GM21447 (cell line): ENCODE measurements at regions not wholly inside any gene's neighbourhood (a gene's known extent, or its start where the extent isn't known, plus 50 kb on each side); places are given as distances from the start of the nearest gene placed in this dataset.
"Not testable (repeated sequence)": the region's sequence is repeated elsewhere in the genome, so short reads cannot be mapped to it uniquely, and the experiment has no call there.

ENCODE experiments used
- ATAC-seq: cut with Tn5 transposase; IDR thresholded peaks from one replicate; pipeline ENCODE4 v1.9.1; 2021; ENCODE audit not compliant: unreplicated experiment

- not testable (repeated sequence) for ATAC-seq
Observed at GRCh38 chr9:7626571-7627029, 173.0 kb downstream of the DMAC1 start.

- ATAC-seq = no peak
Observed at GRCh38 chr9:7622481-7622880, 177.1 kb downstream of the DMAC1 start.

DNA sequence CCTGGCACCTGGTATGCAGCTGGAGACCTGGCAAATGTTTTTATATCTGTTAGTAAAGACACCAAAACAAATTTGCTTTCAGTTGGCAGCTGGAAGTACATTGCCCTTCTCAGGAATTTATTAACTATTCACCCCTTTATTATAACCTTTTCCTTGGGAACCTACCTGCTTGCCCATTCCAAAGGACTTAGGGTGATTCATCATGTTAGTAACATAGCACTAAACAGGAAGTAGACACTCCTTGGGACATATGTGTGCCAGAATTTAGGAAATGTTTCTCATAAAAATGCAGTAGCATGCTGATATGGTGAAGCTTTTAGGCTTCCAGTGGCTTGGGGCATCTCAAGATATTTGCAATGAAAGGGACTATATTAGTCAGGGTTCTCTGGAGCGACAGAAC is 184.2 kb downstream of the DMAC1 start:
- no peak for ATAC-seq

DNA sequence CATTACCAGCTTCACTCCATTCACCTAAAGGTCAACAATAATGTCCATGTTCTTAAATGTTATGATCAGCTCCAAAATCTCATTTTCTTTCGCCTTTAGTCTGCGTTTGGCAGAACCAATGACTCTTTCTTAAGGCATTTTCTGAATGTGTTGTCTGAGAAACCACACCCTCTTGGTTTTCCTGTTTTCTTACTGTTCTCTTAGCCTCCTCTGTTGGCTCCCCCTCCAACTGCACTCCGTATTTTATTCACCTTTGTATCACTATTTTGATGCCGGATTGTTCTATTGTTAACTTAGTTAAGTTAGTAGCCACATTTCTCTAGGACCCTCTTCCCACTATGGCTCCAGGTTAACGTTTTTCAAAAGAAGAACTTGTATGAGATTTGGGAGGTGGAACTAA is 185.6 kb downstream of the DMAC1 start:
- ATAC-seq = no peak

DNA sequence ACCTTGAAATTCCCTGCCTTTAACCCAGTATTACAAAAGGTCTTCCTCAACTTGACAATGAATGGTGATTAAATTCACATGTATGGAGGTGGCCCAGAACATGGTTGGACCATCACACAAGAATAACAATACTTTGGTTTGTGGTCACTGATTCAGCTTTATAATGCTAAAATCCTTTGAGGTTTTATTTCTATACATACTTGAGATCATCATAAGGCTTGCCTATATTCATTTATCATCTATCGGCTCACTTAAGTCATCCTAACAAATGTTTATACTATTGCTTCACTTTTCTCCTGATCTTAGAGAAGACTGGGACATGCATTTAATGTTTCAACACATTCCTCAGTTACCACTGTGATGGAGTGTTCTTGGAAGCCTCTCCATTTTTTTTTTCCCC is 191.3 kb downstream of the DMAC1 start:
- no peak for ATAC-seq

DNA sequence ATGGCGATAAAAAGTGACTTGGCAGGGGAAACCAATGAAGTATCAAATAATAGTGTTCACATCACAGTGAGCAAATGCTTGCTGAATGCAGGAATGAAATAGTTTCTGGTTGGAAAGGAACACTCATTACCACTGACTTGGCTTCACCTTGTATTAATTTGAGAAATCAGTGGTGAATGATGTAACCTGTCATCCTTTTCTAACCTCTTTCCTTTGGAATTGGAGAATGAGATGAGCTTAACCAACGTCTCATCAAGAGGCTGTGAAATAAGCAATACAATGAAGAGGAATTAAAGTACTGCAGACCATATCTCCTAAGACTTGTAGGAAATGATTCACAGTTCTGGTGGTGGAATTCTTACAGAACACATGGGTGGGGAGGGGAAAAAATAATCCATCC is 192.2 kb downstream of the DMAC1 start:
- ATAC-seq = no peak

DNA sequence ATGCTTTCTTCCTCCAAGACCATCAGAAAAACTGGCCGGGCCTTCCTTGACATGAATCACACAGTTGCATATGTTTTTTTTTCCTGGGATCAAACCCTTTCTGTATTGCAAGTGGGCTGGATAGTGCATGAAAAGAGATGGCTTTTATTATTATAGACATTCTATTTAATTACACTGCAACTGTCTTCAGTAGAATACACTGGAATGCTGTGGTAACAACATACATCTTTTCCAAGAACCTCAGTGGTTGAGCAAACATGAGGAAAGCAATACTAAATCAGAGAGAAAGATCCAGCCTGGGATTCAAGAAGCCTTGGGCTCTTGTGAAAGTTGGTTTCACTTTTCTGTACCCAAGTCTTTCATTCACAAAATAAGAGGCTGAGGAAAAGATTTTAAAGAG is 193.0 kb downstream of the DMAC1 start:
- ATAC-seq = no peak

DNA sequence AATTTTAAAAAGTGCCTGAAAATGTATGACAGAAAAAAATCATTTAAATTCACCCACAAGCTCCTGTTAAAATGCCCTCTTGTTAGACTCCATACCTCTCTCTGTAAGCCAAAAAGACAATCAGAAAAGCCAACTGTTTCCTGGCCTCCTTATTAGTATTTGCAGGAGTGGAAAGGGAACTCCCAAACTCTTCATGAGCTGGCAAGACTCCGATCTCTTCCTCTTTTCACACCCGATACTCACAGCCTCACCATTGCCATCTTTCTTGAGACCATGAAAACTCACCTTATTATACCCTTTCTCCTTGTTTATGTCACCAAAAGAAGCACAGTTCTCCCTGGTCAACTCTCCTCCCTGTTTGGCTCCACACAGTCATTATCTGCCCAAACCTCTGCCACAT is 197.8 kb downstream of the DMAC1 start:
- no peak for ATAC-seq

DNA sequence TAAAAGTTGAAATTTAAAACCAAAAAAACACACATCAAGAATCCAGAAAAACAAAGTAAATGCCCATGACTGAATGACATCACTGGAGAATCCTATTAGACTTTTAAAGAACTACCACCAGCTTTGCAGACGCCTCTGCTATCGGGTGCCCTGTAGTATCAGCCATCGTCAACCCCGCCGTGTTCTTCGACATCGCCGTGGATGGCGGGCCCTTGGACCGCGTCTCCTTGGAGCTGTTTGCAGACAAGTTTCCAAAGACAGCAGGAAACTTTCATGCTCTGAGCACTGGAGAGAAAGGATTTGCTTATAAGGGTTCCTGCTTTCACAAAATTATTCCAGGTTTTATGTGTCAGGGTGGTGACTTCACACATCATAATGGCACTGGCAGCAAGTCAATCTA is 201.9 kb downstream of the DMAC1 start:
- ATAC-seq = no peak

- no peak for ATAC-seq
Observed at GRCh38 chr9:7592321-7593316, 207.0 kb downstream of the DMAC1 start.

DNA sequence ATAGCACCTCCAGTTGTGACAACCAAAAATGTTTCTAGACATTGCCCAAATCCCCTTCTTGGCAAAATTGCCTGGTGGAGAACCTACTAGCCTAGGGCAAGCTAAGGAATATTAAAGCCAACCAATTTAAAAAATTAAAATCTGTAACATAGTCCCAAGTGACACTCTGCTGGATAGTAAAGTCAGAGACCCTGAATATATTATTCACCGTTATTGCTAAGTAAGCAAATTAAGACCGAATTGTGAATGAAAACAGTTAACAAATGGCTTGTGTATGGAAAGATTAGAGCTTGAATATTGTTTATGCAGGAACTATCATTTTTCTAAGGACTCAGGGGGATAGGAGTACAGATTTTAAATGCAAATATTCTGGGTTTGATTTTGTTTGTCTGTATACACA is 208.1 kb downstream of the DMAC1 start:
- no peak for ATAC-seq

GRCh38 chr9:7580568-7580967 is 219.0 kb downstream of the DMAC1 start:
- no peak for ATAC-seq

DNA sequence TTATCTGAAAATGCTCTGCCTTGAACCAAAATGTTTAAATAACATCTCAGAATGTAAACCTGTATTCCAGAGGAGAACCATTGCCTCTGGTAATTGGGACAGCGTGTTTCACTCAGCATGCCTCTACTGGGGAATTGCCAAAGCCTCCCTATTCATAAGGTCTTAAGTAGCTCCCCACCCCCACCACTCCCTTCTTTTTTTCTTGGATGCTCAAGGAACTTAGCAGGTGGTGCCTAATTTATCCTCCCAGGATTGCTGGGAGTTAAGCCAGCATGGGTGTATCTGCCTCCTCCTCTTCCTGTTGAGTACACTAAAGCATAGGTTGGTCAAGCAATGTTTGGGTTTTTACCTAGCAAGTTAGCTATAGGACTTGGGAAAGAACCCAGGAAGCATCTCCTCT is 220.2 kb downstream of the DMAC1 start:
- ATAC-seq = no peak

- no peak for ATAC-seq
Observed at GRCh38 chr9:7578951-7579350, 220.6 kb downstream of the DMAC1 start.

DNA sequence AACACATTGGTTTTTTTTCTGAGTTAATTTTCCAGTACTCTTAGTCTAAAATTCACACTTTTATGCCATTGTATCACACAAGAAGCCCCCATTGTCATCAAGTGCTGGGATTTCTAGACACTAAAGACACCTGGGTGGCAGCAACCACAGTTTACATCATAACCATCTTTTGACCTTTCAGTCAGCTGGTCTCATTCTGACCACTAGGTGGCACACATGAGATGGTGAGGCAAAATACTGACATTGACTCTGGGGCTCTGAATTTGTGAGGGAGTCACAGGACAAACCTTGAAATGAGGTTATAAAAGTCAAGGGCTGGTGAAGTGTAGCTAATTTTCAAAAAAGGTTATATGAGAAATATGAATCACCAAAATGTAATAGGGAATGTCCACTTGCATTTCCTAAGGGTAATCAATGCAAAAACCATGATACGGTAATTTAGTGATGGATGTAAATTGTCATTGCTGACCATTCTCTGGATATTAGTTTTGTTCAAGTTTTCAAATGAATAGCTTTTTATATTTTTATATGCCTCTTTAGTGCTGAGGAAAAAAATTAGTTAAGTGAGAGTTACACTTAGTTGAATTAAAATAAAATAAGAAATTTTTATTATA is 229.4 kb downstream of the DMAC1 start:
- ATAC-seq = no peak

- no peak for ATAC-seq
Observed at GRCh38 chr9:7567687-7568086, 231.9 kb downstream of the DMAC1 start.

DNA sequence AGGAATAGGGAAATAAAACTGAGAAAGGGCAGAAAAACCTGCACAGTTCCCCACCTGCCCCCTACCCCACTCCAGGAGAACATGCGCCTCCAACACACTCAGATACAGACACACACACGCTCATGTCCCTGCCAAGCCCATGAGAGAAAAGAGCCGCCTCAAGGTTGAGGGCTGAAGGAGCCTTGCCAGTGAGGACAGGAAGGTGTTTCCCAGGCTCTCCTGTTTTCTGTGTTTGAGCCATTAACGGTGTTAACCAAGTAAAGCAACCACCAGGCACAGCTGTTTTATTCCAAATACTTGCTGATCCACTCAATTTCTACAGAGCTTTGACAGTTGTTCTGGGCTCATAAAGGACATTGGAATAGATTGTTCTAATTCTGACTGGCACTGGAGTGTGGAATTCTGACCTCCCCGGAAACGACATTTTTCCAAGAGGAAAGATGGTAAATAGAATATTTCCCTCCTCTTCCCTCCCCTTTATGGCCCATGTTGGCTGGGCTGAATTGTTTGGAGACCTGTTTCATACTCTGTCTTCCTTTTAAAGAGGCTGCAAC is 238.0 kb downstream of the DMAC1 start:
- ATAC-seq = no peak

- no peak for ATAC-seq
Observed at GRCh38 chr9:7560669-7561305, 238.8 kb downstream of the DMAC1 start.

DNA sequence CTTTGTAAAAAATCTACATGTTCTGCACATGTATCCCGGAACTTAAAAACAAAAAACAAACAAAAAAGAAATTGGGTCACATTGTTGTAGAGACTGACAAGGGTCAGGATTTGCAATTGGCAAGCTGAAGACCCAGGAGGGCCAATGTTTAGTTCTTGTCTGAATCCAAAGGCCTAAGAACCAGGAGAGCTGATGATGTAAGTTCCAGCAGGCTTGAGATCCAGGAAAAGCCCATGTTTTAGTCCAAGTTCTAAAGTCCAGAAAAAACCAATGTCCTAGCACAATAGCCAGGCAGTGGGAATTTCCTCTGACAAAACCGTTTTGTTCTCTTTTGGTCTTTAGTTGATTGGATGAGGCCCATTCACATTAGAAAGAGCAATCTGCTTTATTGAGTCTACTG is 244.9 kb downstream of the DMAC1 start:
- no peak for ATAC-seq

DNA sequence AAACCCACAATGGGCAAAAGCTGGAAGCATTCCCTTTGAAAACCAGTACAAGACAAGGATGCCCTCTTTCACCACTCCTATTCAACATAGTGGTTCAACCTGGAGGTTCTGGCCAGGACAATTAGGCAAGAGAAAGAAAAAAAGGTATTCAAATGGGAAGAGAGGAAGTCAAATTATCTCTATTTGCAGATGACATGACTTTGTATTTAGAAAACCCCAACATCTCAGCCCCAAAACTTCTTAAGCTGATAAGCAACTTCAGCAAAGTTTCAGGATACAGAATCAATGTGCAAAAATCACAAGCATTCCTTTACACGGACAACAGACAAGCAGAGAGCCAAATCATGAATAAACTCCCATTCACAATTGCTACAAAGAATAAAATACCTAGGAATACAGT is 246.9 kb downstream of the DMAC1 start:
- ATAC-seq = not testable (repeated sequence)

- ATAC-seq = no peak
Observed at GRCh38 chr9:7549249-7549648, 250.3 kb downstream of the DMAC1 start.

GRCh38 chr9:7546261-7546660 is 253.3 kb downstream of the DMAC1 start:
- ATAC-seq = no peak
